Esophagus muscularis mucosa (tissue), 3 donors: ENCODE measurements at regions not wholly inside any gene's neighbourhood (a gene's known extent, or its start where the extent isn't known, plus 50 kb on each side); places are given as distances from the start of the nearest gene placed in this dataset.

Experiments used
- POLR2A ChIP-seq: fragments of 450-650 bp; IDR thresholded peaks from one replicate; pipeline ENCODE4 v1.6.1; 2017; ENCODE audit warnings: antibody characterized with exemption, moderate library complexity, mild to moderate bottlenecking, low read depth
- TF ChIP-seq, protein P1 (sequence below), 3 experiments: fragments of 200-600 bp in 2 of 3; fragments of 450-650 bp in 1 of 3; sonication (generic) in 2 of 3; IDR thresholded peaks; one replicate each; pipeline ENCODE4 v1.5.1; 2017 to 2019; ENCODE audit warnings: antibody characterized with exemption in 3 of 3, mild to moderate bottlenecking in 2 of 3, moderate library complexity in 1 of 3

DNA sequence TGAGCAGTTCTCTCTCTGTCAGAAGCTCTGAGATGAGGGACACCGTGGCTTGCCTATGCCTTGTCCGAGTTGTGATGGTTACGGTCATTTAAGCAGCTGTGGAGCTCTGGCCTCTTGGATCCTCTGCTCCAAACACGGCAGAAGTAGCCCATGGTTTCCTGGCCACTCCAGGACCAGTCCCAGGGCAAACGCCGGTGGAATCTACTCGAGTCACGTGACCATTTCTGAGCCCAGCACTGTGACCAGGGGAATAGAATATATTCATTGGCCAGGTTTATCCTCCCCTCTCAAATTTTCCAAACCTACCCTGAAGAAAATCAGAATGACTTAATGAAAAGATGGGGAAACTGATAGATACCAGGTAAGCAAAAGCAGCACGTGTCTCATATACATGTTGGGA is 152.8 kb downstream of the TTLL2 start:
- TF ChIP-seq, protein P1, sequence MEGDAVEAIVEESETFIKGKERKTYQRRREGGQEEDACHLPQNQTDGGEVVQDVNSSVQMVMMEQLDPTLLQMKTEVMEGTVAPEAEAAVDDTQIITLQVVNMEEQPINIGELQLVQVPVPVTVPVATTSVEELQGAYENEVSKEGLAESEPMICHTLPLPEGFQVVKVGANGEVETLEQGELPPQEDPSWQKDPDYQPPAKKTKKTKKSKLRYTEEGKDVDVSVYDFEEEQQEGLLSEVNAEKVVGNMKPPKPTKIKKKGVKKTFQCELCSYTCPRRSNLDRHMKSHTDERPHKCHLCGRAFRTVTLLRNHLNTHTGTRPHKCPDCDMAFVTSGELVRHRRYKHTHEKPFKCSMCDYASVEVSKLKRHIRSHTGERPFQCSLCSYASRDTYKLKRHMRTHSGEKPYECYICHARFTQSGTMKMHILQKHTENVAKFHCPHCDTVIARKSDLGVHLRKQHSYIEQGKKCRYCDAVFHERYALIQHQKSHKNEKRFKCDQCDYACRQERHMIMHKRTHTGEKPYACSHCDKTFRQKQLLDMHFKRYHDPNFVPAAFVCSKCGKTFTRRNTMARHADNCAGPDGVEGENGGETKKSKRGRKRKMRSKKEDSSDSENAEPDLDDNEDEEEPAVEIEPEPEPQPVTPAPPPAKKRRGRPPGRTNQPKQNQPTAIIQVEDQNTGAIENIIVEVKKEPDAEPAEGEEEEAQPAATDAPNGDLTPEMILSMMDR (IDR thresholded peaks at IDR 0.05) = no peak
- no peak for TF ChIP-seq POLR2A
